HG03060 (cell line): ENCODE measurements at regions not wholly inside any gene's neighbourhood (a gene's known extent, or its start where the extent isn't known, plus 50 kb on each side); places are given as distances from the start of the nearest gene placed in this dataset.
A peak's percentile ranks its signal among the peaks of the same experiment; 100 is the strongest.
"Not testable (repeated sequence)": the region's sequence is repeated elsewhere in the genome, so short reads cannot be mapped to it uniquely, and the experiment has no call there.

Experiments
- ATAC-seq: cut with Tn5 transposase; IDR thresholded peaks from one replicate; pipeline ENCODE4 v1.9.1; 2021; ENCODE audit warnings: low read depth, moderate number of reproducible peaks; ENCODE audit not compliant: unreplicated experiment

GRCh38 chr5:116980581-116980980, 406.0 kb upstream of the SEMA6A start:
- ATAC-seq = no peak

- no peak for ATAC-seq
Observed at GRCh38 chr5:116976767-116977166, 402.1 kb upstream of the SEMA6A start.

GRCh38 chr5:116971131-116971530, 396.5 kb upstream of the SEMA6A start:
- ATAC-seq = no peak

- ATAC-seq = no peak
Observed at GRCh38 chr5:116970318-116970717, 395.7 kb upstream of the SEMA6A start.

GRCh38 chr5:116964438-116964837, 389.8 kb upstream of the SEMA6A start:
- no peak for ATAC-seq

- ATAC-seq = no peak
Observed at GRCh38 chr5:116961021-116961420, 386.4 kb upstream of the SEMA6A start.

- ATAC-seq = no peak
Observed at GRCh38 chr5:116959843-116960242, 385.2 kb upstream of the SEMA6A start.

GRCh38 chr5:116953251-116953930, 378.8 kb upstream of the SEMA6A start:
- no peak for ATAC-seq

- ATAC-seq = no peak
Observed at GRCh38 chr5:116951219-116951618, 376.6 kb upstream of the SEMA6A start.

- ATAC-seq = peak; percentile 98
Observed at GRCh38 chr5:116947691-116948528, 373.3 kb upstream of the SEMA6A start.

- not testable (repeated sequence) for ATAC-seq
Observed at GRCh38 chr5:116945613-116946382, 371.2 kb upstream of the SEMA6A start.

GRCh38 chr5:116944183-116944582, 369.6 kb upstream of the SEMA6A start:
- ATAC-seq = no peak

GRCh38 chr5:116942622-116943021, 368.0 kb upstream of the SEMA6A start:
- no peak for ATAC-seq

GRCh38 chr5:116939641-116940040, 365.0 kb upstream of the SEMA6A start:
- no peak for ATAC-seq

- ATAC-seq = no peak
Observed at GRCh38 chr5:116938488-116938887, 363.9 kb upstream of the SEMA6A start.

- ATAC-seq = no peak
Observed at GRCh38 chr5:116935561-116936162, 361.0 kb upstream of the SEMA6A start.

- no peak for ATAC-seq
Observed at GRCh38 chr5:116930616-116931015, 356.0 kb upstream of the SEMA6A start.

- ATAC-seq = no peak
Observed at GRCh38 chr5:116923344-116923743, 348.7 kb upstream of the SEMA6A start.

- peak; percentile 76 for ATAC-seq
Observed at GRCh38 chr5:116922532-116922931, 347.9 kb upstream of the SEMA6A start.

GRCh38 chr5:116914869-116915504, 340.4 kb upstream of the SEMA6A start:
- no peak for ATAC-seq
